ENCODE measurements at regions not wholly inside any gene's neighbourhood (a gene's known extent, or its start where the extent isn't known, plus 50 kb on each side); places are given as distances from the start of the nearest gene placed in this dataset.

GRCh38 chr17:33868899-33869298 is 386.2 kb upstream of the CCL2 start (continued):
- no peak for TF ChIP-seq RFX5 (IDR thresholded peaks at IDR 0.05; ENCODE audit: low read depth, low read length)

- DNase-seq (ENCODE audit: low spot score): no peak
- no peaks in the 10 kb centered on the region for H3K79me2 ChIP-seq (ENCODE audit: insufficient read depth, low read length)
- H3K4me1 ChIP-seq (ENCODE audit: insufficient read depth, low read length): no peaks in the 10 kb centered on the region
- intact Hi-C loops (cut with micrococcal nuclease; ENCODE audit: unreplicated experiment): no loop called here
- no peak overlapping the region for H3K9ac ChIP-seq (ENCODE audit: insufficient read depth, low read depth, low read length)
- no peaks in the 10 kb centered on the region for H3K36me3 ChIP-seq (replicated peaks in 1 of 2; ENCODE audit: control insufficient read depth in 1 of 2, insufficient read depth in 2 of 2, low read length in 2 of 2)
- in situ Hi-C loops (cut with HindIII; ENCODE audit: extremely low pct_ligation_motif_present, low pct_unique_long_range_greater_than_20kb): no loop called here
- H3K4me2 ChIP-seq (ENCODE audit: low read depth, low read length): no peak overlapping the region
- H3K9me3 ChIP-seq (ENCODE audit: low read length): no peaks in the 10 kb centered on the region
- H3K27me3 ChIP-seq (ENCODE audit: control insufficient read depth in 1 of 2, insufficient read depth in 2 of 2, low read length in 2 of 2): no peaks in the 10 kb centered on the region; a peak in 1 of 5 replicates
- CTCF ChIA-PET (ENCODE audit: low intra/inter-chr PET ratio, low total read pairs): no interaction called here
- no peak overlapping the region for H2AFZ ChIP-seq (ENCODE audit: low read length)
- BruUV-seq (replicated peaks): no TSS peak
- POLR2A ChIA-PET: no interaction called here
- H4K20me1 ChIP-seq (ENCODE audit: insufficient read depth, low read length): no peaks in the 10 kb centered on the region
- TF ChIP-seq THRA (CRISPR knock-in tag; IDR thresholded peaks at IDR 0.05; ENCODE audit: borderline replicate concordance): no peak
- no peak for TF ChIP-seq TBP (CRISPR knock-in tag; IDR thresholded peaks at IDR 0.05)
- no peak overlapping the region for H3K4me3 ChIP-seq (replicated peaks in 1 of 3; ENCODE audit: insufficient read depth in 1 of 3, low read depth in 2 of 3, low read length in 3 of 3)
- H3K27ac ChIP-seq (ENCODE audit: extremely low read length, insufficient read depth, low read length): no peak overlapping the region
- WGBS (ENCODE audit: low lambda C conversion rate): 2% methylated on average over 3 of the region's 3 CpGs
- no peak for ATAC-seq
- FAIRE-seq: no peak
These were observed 384.1 kb upstream of the CCL2 start for GRCh38 chr17:33870936-33871335.

DNA sequence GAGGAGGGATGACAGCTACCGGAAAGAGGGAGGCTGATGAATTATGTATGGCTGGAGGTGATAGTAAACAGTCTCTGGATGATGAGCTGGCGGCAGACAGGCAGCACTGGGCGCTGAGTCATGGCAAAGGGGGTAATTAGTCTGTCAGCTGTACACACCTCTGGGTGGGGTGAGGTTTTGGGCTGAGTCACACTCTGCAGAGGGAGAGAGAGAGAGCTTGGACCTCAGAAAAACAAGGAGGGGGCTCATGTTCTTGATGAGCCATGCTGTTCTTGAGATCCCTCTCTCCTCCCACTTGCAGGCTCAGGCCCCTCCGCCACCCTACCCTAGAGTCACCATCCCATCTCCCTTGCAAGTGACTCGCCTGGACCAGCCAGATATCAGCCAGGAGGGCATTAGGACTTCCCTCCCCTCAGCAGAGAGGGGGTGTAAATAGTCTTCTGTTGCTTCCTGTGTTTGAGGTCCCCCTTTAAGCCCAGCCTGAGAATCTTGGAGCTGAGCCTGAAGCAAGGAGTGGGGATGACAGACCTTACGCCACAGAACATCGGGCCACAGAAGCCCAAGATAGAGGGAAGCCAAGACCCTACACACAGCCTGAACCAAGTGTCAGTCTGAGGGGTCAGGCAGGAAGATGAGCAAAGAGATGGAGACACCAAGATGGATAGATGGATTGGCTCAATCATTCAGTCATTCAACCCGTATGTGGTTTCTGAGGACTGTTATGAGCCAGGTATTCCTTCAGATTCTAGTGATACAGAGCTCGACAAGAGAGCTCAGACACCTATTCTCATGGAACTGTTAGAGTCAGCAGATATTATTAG is 383.2 kb upstream of the CCL2 start:
- Histone ChIP-seq H2AFZ (ENCODE audit: low read length) (no peak overlapping the region), H3K36me3 (replicated peaks in 1 of 2; ENCODE audit: control insufficient read depth in 1 of 2, insufficient read depth in 2 of 2, low read length in 2 of 2) (no peaks in the 10 kb centered on the region), H4K20me1 (ENCODE audit: insufficient read depth, low read length) (no peaks in the 10 kb centered on the region), H3K4me2 (ENCODE audit: low read depth, low read length) (no peak overlapping the region), H3K4me1 (ENCODE audit: insufficient read depth, low read length) (no peaks in the 10 kb centered on the region), H3K9me3 (ENCODE audit: low read length) (no peaks in the 10 kb centered on the region), H3K9ac (ENCODE audit: insufficient read depth, low read depth, low read length) (no peak overlapping the region), H3K4me3 (replicated peaks in 1 of 3; ENCODE audit: insufficient read depth in 1 of 3, low read depth in 2 of 3, low read length in 3 of 3) (no peak overlapping the region), H3K27ac (ENCODE audit: extremely low read length, insufficient read depth, low read length) (no peak overlapping the region), H3K27me3 (ENCODE audit: control insufficient read depth in 1 of 2, insufficient read depth in 2 of 2, low read length in 2 of 2) (no peaks in the 10 kb centered on the region; a peak in 1 of 5 replicates), H3K79me2 (ENCODE audit: insufficient read depth, low read length) (no peaks in the 10 kb centered on the region)
- intact Hi-C loops (cut with micrococcal nuclease; ENCODE audit: unreplicated experiment) (no loop called here), in situ Hi-C loops (cut with HindIII; ENCODE audit: extremely low pct_ligation_motif_present, low pct_unique_long_range_greater_than_20kb) (no loop called here)
- POLR2A ChIA-PET: no interaction called here
- CTCF ChIA-PET (ENCODE audit: low intra/inter-chr PET ratio, low total read pairs): no interaction called here
- ATAC-seq: no peak
- BruUV-seq (replicated peaks): no TSS peak
- 22% methylated on average over 7 of the region's 9 CpGs for WGBS (ENCODE audit: low lambda C conversion rate)
- no peak for DNase-seq (ENCODE audit: low spot score)
- no peak for FAIRE-seq
- TF ChIP-seq ZHX1 (CRISPR knock-in tag; IDR thresholded peaks at IDR 0.05; ENCODE audit: low read depth) (no peak), KDM5B (CRISPR knock-in tag; IDR thresholded peaks at IDR 0.05; ENCODE audit: borderline replicate concordance) (no peak), MEIS2 (CRISPR knock-in tag; IDR thresholded peaks at IDR 0.05) (no peak), ZNF644 (CRISPR knock-in tag; IDR thresholded peaks at IDR 0.05; ENCODE audit: low read depth) (no peak)
- TF ChIP-seq, protein P1, sequence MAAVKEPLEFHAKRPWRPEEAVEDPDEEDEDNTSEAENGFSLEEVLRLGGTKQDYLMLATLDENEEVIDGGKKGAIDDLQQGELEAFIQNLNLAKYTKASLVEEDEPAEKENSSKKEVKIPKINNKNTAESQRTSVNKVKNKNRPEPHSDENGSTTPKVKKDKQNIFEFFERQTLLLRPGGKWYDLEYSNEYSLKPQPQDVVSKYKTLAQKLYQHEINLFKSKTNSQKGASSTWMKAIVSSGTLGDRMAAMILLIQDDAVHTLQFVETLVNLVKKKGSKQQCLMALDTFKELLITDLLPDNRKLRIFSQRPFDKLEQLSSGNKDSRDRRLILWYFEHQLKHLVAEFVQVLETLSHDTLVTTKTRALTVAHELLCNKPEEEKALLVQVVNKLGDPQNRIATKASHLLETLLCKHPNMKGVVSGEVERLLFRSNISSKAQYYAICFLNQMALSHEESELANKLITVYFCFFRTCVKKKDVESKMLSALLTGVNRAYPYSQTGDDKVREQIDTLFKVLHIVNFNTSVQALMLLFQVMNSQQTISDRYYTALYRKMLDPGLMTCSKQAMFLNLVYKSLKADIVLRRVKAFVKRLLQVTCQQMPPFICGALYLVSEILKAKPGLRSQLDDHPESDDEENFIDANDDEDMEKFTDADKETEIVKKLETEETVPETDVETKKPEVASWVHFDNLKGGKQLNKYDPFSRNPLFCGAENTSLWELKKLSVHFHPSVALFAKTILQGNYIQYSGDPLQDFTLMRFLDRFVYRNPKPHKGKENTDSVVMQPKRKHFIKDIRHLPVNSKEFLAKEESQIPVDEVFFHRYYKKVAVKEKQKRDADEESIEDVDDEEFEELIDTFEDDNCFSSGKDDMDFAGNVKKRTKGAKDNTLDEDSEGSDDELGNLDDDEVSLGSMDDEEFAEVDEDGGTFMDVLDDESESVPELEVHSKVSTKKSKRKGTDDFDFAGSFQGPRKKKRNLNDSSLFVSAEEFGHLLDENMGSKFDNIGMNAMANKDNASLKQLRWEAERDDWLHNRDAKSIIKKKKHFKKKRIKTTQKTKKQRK (IDR thresholded peaks at IDR 0.05; ENCODE audit: low read length): no peak

Measured in HepG2 (cell line).